CD14-positive monocyte (primary cell): ENCODE measurements at regions not wholly inside any gene's neighbourhood (a gene's known extent, or its start where the extent isn't known, plus 50 kb on each side); places are given as distances from the start of the nearest gene placed in this dataset.

ENCODE experiments used
- DNase-seq, 3 donors: peaks; one replicate each; pipeline ENCODE4 v3.0.0-alpha.2; 2011 to 2022
- H2AFZ ChIP-seq: 2 replicates; pipeline ENCODE4 v1.6.0; 2012; ENCODE audit warnings: mild to moderate bottlenecking, low read depth, low read length, inconsistent platforms; ENCODE audit not compliant: insufficient read depth, poor library complexity, severe bottlenecking
- H3K27ac ChIP-seq, 2 donors: 1 replicate in 1 of 2; 2 replicates in 1 of 2; pipeline ENCODE4 v1.5.1; 2012 to 2013; ENCODE audit warnings: low read length in 2 of 2, control low read depth in 1 of 2, inconsistent platforms in 1 of 2, low read depth in 1 of 2, mild to moderate bottlenecking in 1 of 2
- H3K27me3 ChIP-seq, 2 donors: one replicate each; pipeline versions ENCODE4 v1.6.0 to v1.6.1; 2011 to 2013; ENCODE audit warnings: low read length in 2 of 2; ENCODE audit not compliant: control insufficient read depth in 2 of 2, insufficient read depth in 2 of 2
- H3K36me3 ChIP-seq, 2 donors: replicated peaks in 1 of 2; 1 replicate in 1 of 2; 2 replicates in 1 of 2; pipeline versions ENCODE4 v1.5.1 to v1.6.1; 2012 to 2013; ENCODE audit warnings: low read length in 2 of 2, control low read depth in 1 of 2, inconsistent platforms in 1 of 2, mild to moderate bottlenecking in 1 of 2; ENCODE audit not compliant: insufficient read depth in 2 of 2, control insufficient read depth in 1 of 2
- H3K4me1 ChIP-seq, 2 donors: 1 replicate in 1 of 2; 2 replicates in 1 of 2; pipeline versions ENCODE4 v1.5.1 to v1.6.1; 2012 to 2013; ENCODE audit warnings: low read length in 2 of 2, control low read depth in 1 of 2, inconsistent platforms in 1 of 2, mild to moderate bottlenecking in 1 of 2, moderate library complexity in 1 of 2; ENCODE audit not compliant: insufficient read depth in 2 of 2, control insufficient read depth in 1 of 2
- H3K4me2 ChIP-seq: replicated peaks from 2 replicates; pipeline ENCODE3; 2012; ENCODE audit warnings: low read length, moderate library complexity, mild to moderate bottlenecking; ENCODE audit not compliant: poor library complexity, severe bottlenecking; ENCODE audit errors: extremely low read depth
- H3K4me3 ChIP-seq, 3 experiments: fragments of 200-600 bp in 1 of 3; sonication (generic) in 1 of 3; replicated peaks in 1 of 3; 1 replicate in 2 of 3; 2 replicates in 1 of 3; pipeline ENCODE4 v1.5.1; 2011 to 2013; ENCODE audit warnings: low read length in 3 of 3, mild to moderate bottlenecking in 3 of 3, control low read depth in 2 of 3, low read depth in 2 of 3, inconsistent platforms in 1 of 3, moderate library complexity in 1 of 3
- H3K79me2 ChIP-seq: 2 replicates; pipeline ENCODE4 v1.6.0; 2012; ENCODE audit warnings: mild to moderate bottlenecking, control low read depth, inconsistent platforms, low read length, moderate library complexity; ENCODE audit not compliant: insufficient read depth
- H3K9ac ChIP-seq: 2 replicates; pipeline ENCODE4 v1.6.0; 2017; ENCODE audit warnings: low read length, mild to moderate bottlenecking; ENCODE audit not compliant: insufficient read depth, poor library complexity, severe bottlenecking
- H3K9me3 ChIP-seq, 2 donors: replicated peaks in 1 of 2; 1 replicate in 1 of 2; 2 replicates in 1 of 2; pipeline versions ENCODE4 v1.5.1 to v1.6.1; 2012 to 2013; ENCODE audit warnings: low read length in 2 of 2, control low read depth in 1 of 2; ENCODE audit not compliant: control insufficient read depth in 1 of 2, insufficient read depth in 1 of 2
- H4K20me1 ChIP-seq: 2 replicates; pipeline ENCODE4 v1.6.0; 2012; ENCODE audit warnings: mild to moderate bottlenecking, low read length, control low read depth, moderate library complexity; ENCODE audit not compliant: insufficient read depth
- H3K27ac Mint-ChIP-seq, 7 donors: one replicate each; pipeline ENCODE4 v1.8.0; 2020; ENCODE audit warnings: mild to moderate bottlenecking in 7 of 7, mixed read lengths in 7 of 7, moderate library complexity in 6 of 7, inconsistent platforms in 2 of 7
- H3K27me3 Mint-ChIP-seq, 3 donors: one replicate each; pipeline ENCODE4 v1.8.0; 2021 to 2022; ENCODE audit warnings: low read depth in 3 of 3, mild to moderate bottlenecking in 3 of 3, mixed read lengths in 3 of 3, moderate library complexity in 3 of 3, inconsistent platforms in 1 of 3
- H3K36me3 Mint-ChIP-seq, 2 donors: one replicate each; pipeline ENCODE4 v1.8.0; 2020; ENCODE audit warnings: mixed read lengths in 2 of 2, inconsistent platforms in 1 of 2, mild to moderate bottlenecking in 1 of 2
- H3K4me1 Mint-ChIP-seq: one replicate; pipeline ENCODE4 v1.8.0; 2020; ENCODE audit warnings: mild to moderate bottlenecking, mixed read lengths
- H3K4me3 Mint-ChIP-seq, 2 donors: one replicate each; pipeline ENCODE4 v1.8.0; 2020; ENCODE audit warnings: mild to moderate bottlenecking in 2 of 2, mixed read lengths in 2 of 2, moderate library complexity in 1 of 2
- H3K9me3 Mint-ChIP-seq, 7 donors: one replicate each; pipeline ENCODE4 v1.8.0; 2020 to 2022; ENCODE audit warnings: mixed read lengths in 7 of 7, mild to moderate bottlenecking in 6 of 7, moderate library complexity in 6 of 7, inconsistent platforms in 2 of 7
- WGBS: methylation state at CpG from one replicate; pipeline ENCODE4 v1.1.5; 2013; ENCODE audit warnings: missing lambda C conversion rate; ENCODE audit not compliant: insufficient coverage; 5-methylcytosine and 5-hydroxymethylcytosine counted together
- intact Hi-C, 2 donors: fragments of 100-400 bp; cut with micrococcal nuclease; formaldehyde crosslinking; loops; one replicate each; pipeline versions ENCODE4 v1.15.0 to v1.15.1; 2023
- TF ChIP-seq, protein P1 (sequence below): fragments of 200-600 bp; IDR thresholded peaks from one replicate; pipeline ENCODE4 v1.8.0; 2022; ENCODE audit warnings: antibody characterized with exemption, mild to moderate bottlenecking

DNA sequence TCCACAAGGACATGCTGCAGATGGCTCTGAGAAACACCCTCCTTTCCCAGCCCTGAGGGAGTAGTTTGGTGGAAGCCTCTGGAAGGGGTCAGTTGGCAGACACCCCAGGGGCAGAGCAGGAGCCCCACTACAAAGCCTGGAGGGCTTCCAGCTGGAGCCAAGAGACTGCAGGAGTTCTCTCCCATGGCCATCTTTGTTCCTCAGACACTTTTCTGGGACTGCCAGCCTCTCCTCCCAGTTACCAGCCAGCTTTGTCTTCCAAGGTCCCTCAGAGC is 91.0 kb upstream of the PJA1 start:
- no peaks in the 10 kb centered on the region for H3K4me1 Mint-ChIP-seq
- H3K27ac ChIP-seq = no peak overlapping the region

DNA sequence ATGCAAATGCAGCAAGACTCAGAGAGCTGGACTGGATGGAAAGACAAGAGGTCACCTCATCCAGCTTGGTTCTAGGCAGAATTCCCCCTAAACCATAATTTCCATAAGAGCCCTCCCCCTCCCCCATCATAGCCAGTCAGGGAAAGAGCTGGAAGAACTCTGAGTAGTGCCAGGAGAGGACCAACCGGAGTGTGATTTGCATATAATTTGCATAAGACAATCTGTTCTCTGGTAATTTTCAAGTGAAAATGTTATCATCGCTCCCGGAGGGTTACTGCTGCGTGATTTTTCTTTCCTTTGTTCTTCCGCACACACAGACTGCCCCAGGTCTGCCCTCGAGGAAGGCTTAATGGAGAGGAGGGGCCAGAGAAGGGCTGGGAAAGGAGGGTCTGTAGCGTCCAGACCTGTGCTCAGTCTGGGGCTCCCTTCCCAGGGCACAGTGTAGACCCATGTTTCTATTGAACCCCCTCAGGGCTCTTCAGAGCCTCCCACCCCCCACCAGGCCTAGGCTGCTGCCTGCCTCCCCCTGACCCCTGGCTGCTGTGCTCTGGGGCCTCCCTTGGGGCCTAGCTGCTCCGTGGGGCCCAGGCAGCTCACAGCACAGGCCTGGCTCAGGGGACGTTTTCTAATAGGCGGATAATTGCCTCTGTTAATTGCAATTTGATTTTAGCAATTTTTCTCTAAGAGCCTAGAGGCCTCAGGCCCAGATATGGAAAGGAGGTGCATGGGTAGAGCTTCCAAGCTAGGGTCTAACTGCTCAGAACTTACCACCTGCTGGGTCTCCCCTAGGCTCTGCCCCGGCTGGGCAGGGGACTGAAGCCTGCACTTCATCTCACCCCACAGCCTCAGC is 90.4 kb upstream of the PJA1 start:
- Histone ChIP-seq H3K79me2 (no peaks in the 10 kb centered on the region), H3K4me3 (no peak overlapping the region), H3K36me3 (no peaks in the 10 kb centered on the region), H3K27ac (no peak overlapping the region), H3K9me3 (no peaks in the 10 kb centered on the region), H3K9ac (no peak overlapping the region), H3K27me3 (no peaks in the 10 kb centered on the region), H2AFZ (no peak overlapping the region), H3K4me2 (no peak overlapping the region), H3K4me1 (no peaks in the 10 kb centered on the region), H4K20me1 (no peaks in the 10 kb centered on the region)
- peaks cover 0 to 2% (median 0%) of the 10 kb centered on the region in 7 donors for H3K9me3 Mint-ChIP-seq
- H3K4me3 Mint-ChIP-seq = no peak overlapping the region
- H3K4me1 Mint-ChIP-seq = no peaks in the 10 kb centered on the region
- DNase-seq = no peak
- H3K27me3 Mint-ChIP-seq = peaks cover 2 to 16% (median 4%) of the 10 kb centered on the region in 3 donors
- no peaks in the 10 kb centered on the region for H3K36me3 Mint-ChIP-seq
- intact Hi-C loops = no loop called here
- WGBS = no CpG with 5 or more reads among the region's 11 CpGs
- H3K27ac Mint-ChIP-seq = no peak overlapping the region
- TF ChIP-seq, protein P1, sequence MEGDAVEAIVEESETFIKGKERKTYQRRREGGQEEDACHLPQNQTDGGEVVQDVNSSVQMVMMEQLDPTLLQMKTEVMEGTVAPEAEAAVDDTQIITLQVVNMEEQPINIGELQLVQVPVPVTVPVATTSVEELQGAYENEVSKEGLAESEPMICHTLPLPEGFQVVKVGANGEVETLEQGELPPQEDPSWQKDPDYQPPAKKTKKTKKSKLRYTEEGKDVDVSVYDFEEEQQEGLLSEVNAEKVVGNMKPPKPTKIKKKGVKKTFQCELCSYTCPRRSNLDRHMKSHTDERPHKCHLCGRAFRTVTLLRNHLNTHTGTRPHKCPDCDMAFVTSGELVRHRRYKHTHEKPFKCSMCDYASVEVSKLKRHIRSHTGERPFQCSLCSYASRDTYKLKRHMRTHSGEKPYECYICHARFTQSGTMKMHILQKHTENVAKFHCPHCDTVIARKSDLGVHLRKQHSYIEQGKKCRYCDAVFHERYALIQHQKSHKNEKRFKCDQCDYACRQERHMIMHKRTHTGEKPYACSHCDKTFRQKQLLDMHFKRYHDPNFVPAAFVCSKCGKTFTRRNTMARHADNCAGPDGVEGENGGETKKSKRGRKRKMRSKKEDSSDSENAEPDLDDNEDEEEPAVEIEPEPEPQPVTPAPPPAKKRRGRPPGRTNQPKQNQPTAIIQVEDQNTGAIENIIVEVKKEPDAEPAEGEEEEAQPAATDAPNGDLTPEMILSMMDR = no peak

More for the DNA sequence above, 91.0 kb upstream of the PJA1 start:
- Mint-ChIP-seq H3K27me3 (peaks cover 2 to 17% (median 4%) of the 10 kb centered on the region in 3 donors), H3K27ac (no peak overlapping the region), H3K9me3 (peaks cover 0 to 2% (median 0%) of the 10 kb centered on the region in 7 donors), H3K36me3 (no peaks in the 10 kb centered on the region), H3K4me3 (no peak overlapping the region)
- Histone ChIP-seq H2AFZ (no peak overlapping the region), H3K9me3 (no peaks in the 10 kb centered on the region), H3K36me3 (no peaks in the 10 kb centered on the region), H3K4me1 (no peaks in the 10 kb centered on the region), H3K9ac (no peak overlapping the region), H3K79me2 (no peaks in the 10 kb centered on the region), H3K4me2 (no peak overlapping the region), H3K27me3 (no peaks in the 10 kb centered on the region), H4K20me1 (no peaks in the 10 kb centered on the region), H3K4me3 (no peak overlapping the region)
- TF ChIP-seq, protein P1 = no peak
- DNase-seq = no peak
- intact Hi-C loops = no loop called here
